Lung (tissue), 11 donors: ENCODE measurements at regions not wholly inside any gene's neighbourhood (a gene's known extent, or its start where the extent isn't known, plus 50 kb on each side); places are given as distances from the start of the nearest gene placed in this dataset.

ENCODE experiments used
- ATAC-seq: fragments of 200-7000 bp; cut with Tn5 transposase; one replicate; pipeline ENCODE4 v1.9.1; 2020; ENCODE audit warnings: moderate number of reproducible peaks; ENCODE audit not compliant: insufficient read depth, low FRiP score
- DNase-seq, 3 donors: peaks; one replicate each; pipeline ENCODE4 v3.0.0-alpha.2; 2013 to 2017
- H3K27ac ChIP-seq, 2 donors: one replicate each; pipeline ENCODE4 v1.5.1; 2013; ENCODE audit warnings: mild to moderate bottlenecking in 2 of 2, moderate library complexity in 2 of 2, control low read depth in 1 of 2, inconsistent platforms in 1 of 2, low read depth in 1 of 2, low read length in 1 of 2
- H3K27me3 ChIP-seq, 3 donors: one replicate each; pipeline ENCODE4 v1.5.1; 2013; ENCODE audit warnings: low read length in 2 of 3; ENCODE audit not compliant: control insufficient read depth in 3 of 3, insufficient read depth in 3 of 3
- H3K36me3 ChIP-seq, 4 donors: one replicate each; pipeline ENCODE4 v1.5.1; 2013; ENCODE audit warnings: low read length in 4 of 4, mild to moderate bottlenecking in 1 of 4, moderate library complexity in 1 of 4; ENCODE audit not compliant: control insufficient read depth in 4 of 4, insufficient read depth in 4 of 4
- H3K4me1 ChIP-seq, 5 donors: one replicate each; pipeline ENCODE4 v1.5.1; 2013; ENCODE audit warnings: low read length in 5 of 5, mild to moderate bottlenecking in 2 of 5, moderate library complexity in 1 of 5; ENCODE audit not compliant: control insufficient read depth in 5 of 5, insufficient read depth in 5 of 5
- H3K4me3 ChIP-seq: one replicate; pipeline ENCODE4 v1.5.1; 2013; ENCODE audit warnings: mild to moderate bottlenecking, control low read depth, moderate library complexity
- H3K9ac ChIP-seq, 2 donors: one replicate each; pipeline ENCODE4 v1.5.1; 2013; ENCODE audit warnings: low read length in 2 of 2, control low read depth in 1 of 2; ENCODE audit not compliant: insufficient read depth in 1 of 2
- H3K9me3 ChIP-seq, 4 donors: one replicate each; pipeline ENCODE4 v1.5.1; 2013; ENCODE audit warnings: low read length in 3 of 4, mild to moderate bottlenecking in 1 of 4, moderate library complexity in 1 of 4; ENCODE audit not compliant: control insufficient read depth in 4 of 4, insufficient read depth in 3 of 4
- WGBS, 2 donors: extraction: QIAGEN DNeasy Blood & Tissue Kit; methylation state at CpG; one replicate each; pipeline ENCODE4 v1.1.7; 2013; 5-methylcytosine and 5-hydroxymethylcytosine counted together
- TF ChIP-seq, protein P1 (sequence below): IDR thresholded peaks from 2 replicates; pipeline ENCODE4 v1.5.1; 2012; ENCODE audit warnings: mild to moderate bottlenecking; ENCODE audit errors: control extremely low read depth, extremely low read depth
- donor health status: control.
- donor health status: control.
- donor health status: Bipolar disorder and iron deficiency.
- donor health status: healthy.
- donor health status: DM: yes; HTN: yes; CAD: no.

GRCh38 chr2:23157812-23158211 lies 227.2 kb upstream of the KLHL29 start:
- Histone ChIP-seq H3K9me3 (no peaks in the 10 kb centered on the region), H3K9ac (no peak overlapping the region), H3K4me1 (peaks cover 0 to 52% (median 4%) of the 10 kb centered on the region in 5 donors), H3K27ac (no peak overlapping the region), H3K36me3 (no peaks in the 10 kb centered on the region), H3K27me3 (no peaks in the 10 kb centered on the region), H3K4me3 (no peak overlapping the region)
- DNase-seq (peak; percentile 67 to 97 (median 96)), ATAC-seq (no peak)
- TF ChIP-seq, protein P1, sequence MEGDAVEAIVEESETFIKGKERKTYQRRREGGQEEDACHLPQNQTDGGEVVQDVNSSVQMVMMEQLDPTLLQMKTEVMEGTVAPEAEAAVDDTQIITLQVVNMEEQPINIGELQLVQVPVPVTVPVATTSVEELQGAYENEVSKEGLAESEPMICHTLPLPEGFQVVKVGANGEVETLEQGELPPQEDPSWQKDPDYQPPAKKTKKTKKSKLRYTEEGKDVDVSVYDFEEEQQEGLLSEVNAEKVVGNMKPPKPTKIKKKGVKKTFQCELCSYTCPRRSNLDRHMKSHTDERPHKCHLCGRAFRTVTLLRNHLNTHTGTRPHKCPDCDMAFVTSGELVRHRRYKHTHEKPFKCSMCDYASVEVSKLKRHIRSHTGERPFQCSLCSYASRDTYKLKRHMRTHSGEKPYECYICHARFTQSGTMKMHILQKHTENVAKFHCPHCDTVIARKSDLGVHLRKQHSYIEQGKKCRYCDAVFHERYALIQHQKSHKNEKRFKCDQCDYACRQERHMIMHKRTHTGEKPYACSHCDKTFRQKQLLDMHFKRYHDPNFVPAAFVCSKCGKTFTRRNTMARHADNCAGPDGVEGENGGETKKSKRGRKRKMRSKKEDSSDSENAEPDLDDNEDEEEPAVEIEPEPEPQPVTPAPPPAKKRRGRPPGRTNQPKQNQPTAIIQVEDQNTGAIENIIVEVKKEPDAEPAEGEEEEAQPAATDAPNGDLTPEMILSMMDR = no peak

DNA sequence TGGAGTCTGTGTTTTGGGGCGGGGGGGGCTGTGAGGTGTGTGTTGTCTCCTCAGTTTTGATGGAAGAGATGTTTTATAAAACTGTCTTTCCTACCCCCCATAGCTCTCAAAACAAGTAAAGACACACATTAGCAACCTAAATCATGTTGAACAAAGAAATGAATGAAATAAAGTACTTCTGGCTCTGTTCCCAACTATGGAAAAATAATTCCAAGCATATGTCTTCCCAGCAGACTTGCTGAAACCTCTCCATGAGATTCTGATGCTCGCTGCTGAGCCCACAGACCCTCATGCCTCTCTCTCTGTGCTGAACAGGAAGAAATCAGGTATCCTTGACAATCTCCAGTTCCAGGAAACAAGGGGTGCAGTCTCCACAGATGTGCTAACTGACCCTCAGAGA lies 226.7 kb upstream of the KLHL29 start:
- 62 to 65% methylated on average over 2 of the region's 2 CpGs for WGBS, 2 donors
- no peaks in the 10 kb centered on the region for H3K27me3 ChIP-seq
- H3K9me3 ChIP-seq = no peaks in the 10 kb centered on the region
- TF ChIP-seq, protein P1 = no peak
- no peak overlapping the region for H3K27ac ChIP-seq
- ATAC-seq (no peak), DNase-seq (peak in 1 of 3 donors; percentile 55)
- H3K4me1 ChIP-seq = peaks cover 0 to 52% (median 4%) of the 10 kb centered on the region in 5 donors
- no peak overlapping the region for H3K4me3 ChIP-seq
- no peak overlapping the region for H3K9ac ChIP-seq
- no peaks in the 10 kb centered on the region for H3K36me3 ChIP-seq

DNA sequence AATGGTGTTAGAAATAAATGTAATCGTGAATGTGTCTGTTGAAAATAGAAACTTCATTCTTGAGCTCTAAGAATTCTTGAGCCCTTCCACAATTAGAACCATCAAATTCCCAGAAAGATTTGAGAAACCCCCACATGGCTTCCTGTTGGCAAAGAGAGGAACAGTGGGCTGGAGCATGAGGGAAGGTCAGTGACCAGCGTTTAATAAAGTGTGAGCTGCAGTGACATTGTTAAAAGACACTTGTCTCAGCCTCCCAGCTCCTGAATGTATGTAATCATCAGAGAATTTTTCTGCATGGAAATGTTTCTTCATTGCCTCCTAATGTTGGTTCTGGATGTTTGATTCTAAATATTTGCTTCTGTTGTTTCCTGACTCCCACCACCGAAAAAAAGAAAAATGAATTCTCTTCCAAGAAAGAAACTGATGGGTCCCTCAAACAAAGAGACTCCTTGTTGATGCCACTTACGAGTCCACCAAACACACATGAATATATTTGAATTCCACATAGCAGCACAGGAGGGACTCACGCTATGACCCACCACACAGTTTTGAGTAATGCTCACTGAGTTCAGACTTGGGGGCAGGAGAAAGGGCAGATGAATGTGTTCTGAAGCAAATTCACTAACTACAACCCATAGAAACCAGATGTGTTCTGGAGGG lies 225.1 kb upstream of the KLHL29 start:
- TF ChIP-seq, protein P1 = no peak
- no peaks in the 10 kb centered on the region for H3K36me3 ChIP-seq
- H3K4me1 ChIP-seq = peaks cover 0 to 52% (median 4%) of the 10 kb centered on the region in 5 donors
- no peak overlapping the region for H3K9ac ChIP-seq
- no peaks in the 10 kb centered on the region for H3K9me3 ChIP-seq
- no peak overlapping the region for H3K4me3 ChIP-seq
- ATAC-seq = no peak
- no peaks in the 10 kb centered on the region for H3K27me3 ChIP-seq
- WGBS, 2 donors = 58 to 66% methylated on average over 5 of the region's 5 CpGs
- H3K27ac ChIP-seq = no peak overlapping the region
- peak; percentile 50 to 83 (median 80) for DNase-seq

- DNase-seq = no peak
- H3K27me3 ChIP-seq = no peaks in the 10 kb centered on the region
- peaks cover 0 to 24% (median 6%) of the 10 kb centered on the region in 5 donors for H3K4me1 ChIP-seq
- H3K36me3 ChIP-seq = no peaks in the 10 kb centered on the region
- ATAC-seq = no peak
- H3K27ac ChIP-seq = no peak overlapping the region
- H3K4me3 ChIP-seq = no peak overlapping the region
- no peaks in the 10 kb centered on the region for H3K9me3 ChIP-seq
- H3K9ac ChIP-seq = no peak overlapping the region
- 76 to 83% methylated on average over 2 of the region's 2 CpGs for WGBS, 2 donors
- TF ChIP-seq, protein P1 = no peak
Observed at GRCh38 chr2:23164173-23164572, 220.8 kb upstream of the KLHL29 start.
